HG03159 (cell line): ENCODE measurements at regions not wholly inside any gene's neighbourhood (a gene's known extent, or its start where the extent isn't known, plus 50 kb on each side); places are given as distances from the start of the nearest gene placed in this dataset.
A peak's percentile ranks its signal among the peaks of the same experiment; 100 is the strongest.
"Not testable (repeated sequence)": the region's sequence is repeated elsewhere in the genome, so short reads cannot be mapped to it uniquely, and the experiment has no call there.

ENCODE experiments used
- ATAC-seq: cut with Tn5 transposase; IDR thresholded peaks from one replicate; pipeline ENCODE4 v1.9.1; 2021; ENCODE audit warnings: mild to moderate bottlenecking, moderate library complexity; ENCODE audit not compliant: unreplicated experiment

GRCh38 chr5:96176022-96176421 lies 214.4 kb upstream of the ELL2 start:
- no peak for ATAC-seq

DNA sequence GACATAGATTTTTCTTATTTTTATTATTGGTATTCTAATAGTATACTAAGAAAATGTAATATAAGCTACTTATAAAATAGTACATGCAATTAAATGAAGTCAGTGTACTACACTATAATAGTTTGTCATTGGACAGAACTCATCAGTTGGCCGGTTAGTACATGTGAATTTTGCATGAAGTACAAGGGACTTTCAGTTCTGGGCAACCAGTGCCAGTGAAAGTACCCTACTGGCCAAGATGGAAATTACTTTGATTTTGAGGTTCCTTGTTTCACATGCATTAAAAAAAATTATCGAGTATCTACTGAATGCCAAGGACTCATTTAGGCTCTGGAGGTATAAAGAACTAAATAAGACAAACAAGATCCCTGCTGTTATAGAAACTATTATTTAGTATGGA lies 213.4 kb upstream of the ELL2 start:
- ATAC-seq = peak; percentile 44

GRCh38 chr5:96173366-96173765 lies 211.7 kb upstream of the ELL2 start:
- ATAC-seq = no peak

DNA sequence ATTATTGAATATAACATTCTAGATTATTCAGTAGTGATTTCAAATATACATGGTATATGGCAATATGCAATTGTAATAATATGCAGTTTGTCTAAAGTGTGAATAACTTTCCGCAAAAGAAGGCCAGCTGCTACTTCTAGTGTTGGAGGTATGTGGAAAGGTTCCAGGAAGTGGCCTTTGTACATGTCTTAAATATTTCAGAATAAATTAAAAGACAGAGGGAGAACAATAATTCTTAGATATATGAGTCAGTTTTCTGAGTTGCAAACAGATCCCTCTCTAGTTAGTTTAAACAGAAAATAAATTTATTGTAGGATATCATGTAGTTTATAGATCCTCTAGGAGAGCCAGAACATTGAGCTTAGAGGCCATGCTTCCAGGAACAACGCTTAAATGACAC lies 210.8 kb upstream of the ELL2 start:
- no peak for ATAC-seq

DNA sequence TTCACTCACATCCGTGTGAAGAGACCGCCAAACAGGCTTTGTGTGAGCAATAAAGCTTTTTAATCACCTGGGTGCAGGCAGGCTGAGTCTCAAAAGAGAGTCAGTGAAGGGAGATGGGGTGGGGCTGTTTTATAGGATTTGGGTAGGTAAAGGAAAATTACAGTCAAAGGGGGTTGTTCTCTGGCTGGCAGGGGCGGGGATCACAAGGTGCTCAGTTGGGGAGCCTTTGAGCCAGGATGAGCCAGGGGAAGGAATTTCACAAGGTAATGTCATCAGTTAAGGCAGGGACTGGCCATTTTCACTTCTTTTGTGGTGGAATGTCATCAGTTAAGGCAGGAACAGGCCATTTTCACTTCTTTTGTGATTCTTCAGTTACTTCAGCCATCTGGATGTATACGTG lies 210.3 kb upstream of the ELL2 start:
- not testable (repeated sequence) for ATAC-seq

DNA sequence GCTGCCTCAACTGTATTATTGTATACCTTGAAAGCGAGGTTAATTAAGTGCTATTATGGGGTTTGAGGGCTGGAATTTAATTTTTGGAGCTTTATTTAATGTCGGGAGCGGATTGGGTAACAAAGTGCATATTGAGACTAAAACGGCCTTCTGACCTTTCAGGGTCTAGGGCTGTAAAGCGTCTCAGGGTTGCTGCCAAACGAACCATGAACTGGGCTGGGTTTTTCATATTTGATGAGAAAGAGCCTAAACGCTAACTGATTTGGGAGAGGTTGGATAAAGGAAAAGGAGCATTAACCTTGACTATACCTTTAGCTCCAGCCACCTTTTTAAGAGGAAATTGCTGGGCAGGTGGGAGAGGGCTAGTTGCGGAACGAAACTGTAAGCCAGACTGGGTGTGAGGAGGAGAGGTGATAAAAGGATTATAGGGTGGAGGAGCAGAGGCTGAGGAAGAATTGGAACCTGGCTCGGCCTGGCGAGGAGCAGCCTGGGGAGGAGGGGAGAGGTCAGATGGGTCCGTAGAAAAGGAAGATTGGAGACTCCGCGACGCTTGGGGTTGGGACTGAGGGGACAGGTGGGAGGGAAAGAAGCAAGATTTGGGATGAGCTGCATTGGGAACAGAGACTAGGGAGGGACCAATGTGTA lies 209.0 kb upstream of the ELL2 start:
- not testable (repeated sequence) for ATAC-seq

DNA sequence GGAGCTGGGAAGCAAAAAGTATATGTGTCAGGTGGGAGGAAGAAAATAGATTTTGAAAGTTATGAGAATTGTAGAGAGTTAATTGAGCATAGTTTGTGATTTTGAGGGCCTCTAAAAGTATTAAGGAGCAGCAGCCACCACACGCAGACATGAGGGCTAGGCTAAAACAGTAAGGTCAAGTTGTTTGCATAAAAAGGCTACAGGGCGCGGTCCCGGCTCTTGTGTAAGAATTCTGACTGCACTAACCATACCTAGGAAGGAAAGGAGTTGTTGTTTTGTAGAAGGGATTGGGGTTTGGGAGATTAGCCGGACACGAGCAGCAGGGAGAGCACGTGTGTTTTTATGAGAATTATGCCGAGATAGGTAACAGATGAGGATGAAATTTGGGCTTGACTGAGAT lies 207.2 kb upstream of the ELL2 start:
- ATAC-seq = not testable (repeated sequence)

- no peak for ATAC-seq
These were observed 197.4 kb upstream of the ELL2 start for GRCh38 chr5:96159043-96159442.

GRCh38 chr5:96157841-96158291 lies 196.2 kb upstream of the ELL2 start:
- no peak for ATAC-seq

DNA sequence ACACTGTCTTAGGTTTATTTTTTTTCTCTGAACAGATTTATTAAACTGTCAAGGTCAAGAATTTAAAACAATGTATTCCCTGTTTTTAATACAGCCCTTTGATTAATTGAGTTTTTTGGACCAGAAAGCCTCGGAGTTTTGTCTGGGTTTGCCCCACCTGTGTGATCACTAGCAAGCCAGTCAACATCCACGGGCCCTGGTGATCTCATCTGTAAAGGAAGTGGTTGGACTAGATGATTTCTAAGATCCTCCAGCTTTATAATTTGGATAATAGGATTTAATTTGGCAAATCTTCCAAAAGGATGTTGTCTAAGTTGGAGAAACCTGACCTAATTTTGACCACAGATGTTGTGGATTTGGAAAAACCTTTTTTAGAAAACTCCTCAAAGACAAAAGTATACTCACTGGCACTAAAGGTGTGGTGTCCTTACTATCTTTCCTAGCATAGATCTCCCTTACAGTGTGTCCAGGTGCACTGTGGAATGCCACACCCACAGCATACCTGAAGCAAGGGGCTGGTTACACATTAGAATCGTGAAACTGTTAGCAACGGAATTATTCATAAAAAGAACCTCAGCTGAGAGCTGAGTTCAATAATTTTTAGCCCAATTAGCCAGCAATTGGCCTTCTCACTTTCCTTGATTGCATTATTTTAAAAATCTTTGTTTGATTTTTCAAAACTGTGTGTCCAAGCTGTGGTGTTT lies 195.6 kb upstream of the ELL2 start:
- no peak for ATAC-seq

- ATAC-seq = no peak
These were observed 193.5 kb upstream of the ELL2 start for GRCh38 chr5:96155147-96155546.

GRCh38 chr5:96151891-96152290 lies 190.2 kb upstream of the ELL2 start:
- ATAC-seq = no peak

DNA sequence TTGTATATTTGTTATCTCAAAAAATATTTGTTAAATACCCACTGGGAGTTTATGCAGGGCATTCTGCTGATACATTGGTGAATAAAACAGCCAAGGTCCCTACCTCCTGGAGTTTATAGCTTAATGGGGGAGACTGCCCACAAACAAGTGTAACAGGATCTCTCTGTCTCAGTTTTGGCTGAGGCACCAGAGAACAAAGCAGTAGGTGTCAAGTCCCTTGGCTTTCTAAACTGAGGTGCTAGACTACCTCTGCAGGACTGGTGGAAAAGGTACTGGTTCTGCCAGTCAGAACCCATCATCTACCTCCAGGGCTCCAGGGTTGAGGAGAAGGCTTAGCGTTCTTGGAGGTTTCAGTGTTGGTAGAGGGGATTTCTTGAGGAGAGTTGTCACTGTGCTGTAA lies 188.4 kb upstream of the ELL2 start:
- no peak for ATAC-seq

DNA sequence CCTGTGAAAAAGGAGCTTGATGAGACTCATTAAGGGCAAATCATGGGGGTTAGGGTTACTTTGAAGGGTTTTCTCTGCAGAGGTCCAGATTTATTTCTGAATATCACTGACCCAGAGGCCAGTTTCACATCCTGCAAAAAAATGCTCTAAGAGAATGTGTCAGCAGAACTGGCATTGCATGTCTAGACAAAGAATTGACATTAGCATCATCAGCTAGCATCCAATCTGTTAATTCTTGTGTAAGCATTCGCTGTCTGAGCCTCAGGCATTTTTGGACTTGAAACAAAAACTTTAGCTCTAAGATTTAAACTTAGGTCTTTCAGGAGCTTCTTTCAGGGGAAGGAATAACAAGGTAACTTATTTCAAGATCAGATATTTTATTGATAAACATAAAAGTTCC lies 187.9 kb upstream of the ELL2 start:
- ATAC-seq = no peak

GRCh38 chr5:96149021-96149420 lies 187.4 kb upstream of the ELL2 start:
- ATAC-seq = no peak

DNA sequence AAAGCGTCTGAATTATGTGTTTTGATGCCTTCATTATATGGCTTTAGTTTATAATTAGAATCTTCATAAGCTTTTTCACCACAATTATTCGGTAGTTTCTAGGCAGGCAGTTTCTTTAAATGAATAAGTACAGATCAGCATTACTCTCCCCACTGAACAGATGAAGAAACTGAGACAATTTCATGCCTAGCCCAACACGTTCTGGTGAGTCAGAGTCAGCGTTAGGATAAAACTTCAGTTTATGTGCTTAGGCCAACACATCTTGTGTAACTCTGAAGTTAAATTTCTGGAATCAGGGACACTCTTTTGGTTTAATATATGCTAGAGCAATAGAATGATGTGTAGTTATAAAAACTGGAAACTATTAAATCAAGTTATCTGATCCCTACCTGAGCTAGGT lies 186.7 kb upstream of the ELL2 start:
- ATAC-seq = no peak

- no peak for ATAC-seq
These were observed 186.2 kb upstream of the ELL2 start for GRCh38 chr5:96147866-96148265.

GRCh38 chr5:96146675-96147074 lies 185.0 kb upstream of the ELL2 start:
- no peak for ATAC-seq

GRCh38 chr5:96144289-96144688 lies 182.6 kb upstream of the ELL2 start:
- ATAC-seq = no peak

DNA sequence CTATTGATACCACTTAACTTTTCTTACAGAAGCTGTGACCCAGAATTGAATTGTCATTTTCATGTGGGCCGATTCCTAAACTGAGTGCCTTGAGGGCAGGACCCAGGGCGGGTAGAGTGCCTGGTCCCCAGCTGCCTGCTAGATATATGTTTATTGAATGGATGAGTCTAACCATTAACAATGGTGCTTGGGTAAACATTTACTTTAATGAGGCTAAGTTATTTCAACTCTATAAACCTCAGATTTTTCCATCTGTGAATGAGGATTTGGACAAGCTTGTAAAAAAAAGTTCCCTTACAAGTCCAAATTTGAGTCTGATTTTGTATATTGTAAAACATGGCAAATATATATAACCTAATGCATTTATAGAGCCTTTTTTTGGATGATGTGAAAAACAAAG lies 181.8 kb upstream of the ELL2 start:
- ATAC-seq = no peak

GRCh38 chr5:96142786-96143434 lies 181.3 kb upstream of the ELL2 start:
- no peak for ATAC-seq

DNA sequence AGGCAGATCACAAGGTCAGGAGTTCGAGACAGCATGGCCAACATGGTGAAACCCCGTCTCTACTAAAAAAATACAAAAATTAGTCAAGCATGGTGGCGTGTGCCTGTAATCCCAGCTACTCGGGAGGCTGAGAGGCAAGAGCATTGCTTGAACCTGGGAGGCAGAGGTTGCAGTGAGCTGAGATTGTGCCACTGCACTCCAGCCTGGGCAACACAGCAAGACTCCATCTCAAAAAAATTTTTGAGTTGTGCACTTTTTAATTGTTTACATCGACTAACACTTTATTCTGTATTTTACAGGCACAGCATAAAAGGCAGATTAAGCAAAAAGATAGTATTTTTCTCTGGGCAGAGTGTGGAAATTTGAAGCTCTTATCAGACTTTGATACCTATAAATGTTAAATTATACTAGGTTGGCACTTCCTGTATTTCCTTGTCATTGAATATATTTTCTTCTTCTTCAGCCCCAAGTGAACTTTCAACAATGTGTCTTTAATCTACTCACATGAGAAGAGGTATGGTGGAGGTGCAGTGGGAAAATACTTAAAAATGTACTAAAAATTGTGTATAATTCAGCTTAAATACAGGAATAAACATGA lies 180.6 kb upstream of the ELL2 start:
- ATAC-seq = no peak
